HG03060 (cell line): ENCODE measurements at regions not wholly inside any gene's neighbourhood (a gene's known extent, or its start where the extent isn't known, plus 50 kb on each side); places are given as distances from the start of the nearest gene placed in this dataset.

Experiments
- ATAC-seq: cut with Tn5 transposase; IDR thresholded peaks from one replicate; pipeline ENCODE4 v1.9.1; 2021; ENCODE audit warnings: low read depth, moderate number of reproducible peaks; ENCODE audit not compliant: unreplicated experiment

- no peak for ATAC-seq
Observed at GRCh38 chr16:48907906-48908634, 298.1 kb upstream of the N4BP1 start.

GRCh38 chr16:48905632-48906505, 295.9 kb upstream of the N4BP1 start:
- no peak for ATAC-seq

GRCh38 chr16:48904333-48904732, 294.4 kb upstream of the N4BP1 start:
- ATAC-seq = no peak

- no peak for ATAC-seq
Observed at GRCh38 chr16:48903039-48903438, 293.1 kb upstream of the N4BP1 start.

GRCh38 chr16:48901712-48902374, 291.9 kb upstream of the N4BP1 start:
- no peak for ATAC-seq

- no peak for ATAC-seq
Observed at GRCh38 chr16:48899500-48899899, 289.5 kb upstream of the N4BP1 start.

GRCh38 chr16:48897698-48898205, 287.8 kb upstream of the N4BP1 start:
- no peak for ATAC-seq

GRCh38 chr16:48895142-48895541, 285.2 kb upstream of the N4BP1 start:
- ATAC-seq = no peak

- no peak for ATAC-seq
Observed at GRCh38 chr16:48892893-48893292, 282.9 kb upstream of the N4BP1 start.

GRCh38 chr16:48887646-48888210, 277.7 kb upstream of the N4BP1 start:
- ATAC-seq = no peak

GRCh38 chr16:48885471-48885870, 275.5 kb upstream of the N4BP1 start:
- no peak for ATAC-seq

GRCh38 chr16:48881272-48881671, 271.3 kb upstream of the N4BP1 start:
- no peak for ATAC-seq

- ATAC-seq = no peak
Observed at GRCh38 chr16:48879223-48880122, 269.5 kb upstream of the N4BP1 start.

GRCh38 chr16:48877946-48878345, 268.0 kb upstream of the N4BP1 start:
- no peak for ATAC-seq

GRCh38 chr16:48870141-48870540, 260.2 kb upstream of the N4BP1 start:
- ATAC-seq = no peak

GRCh38 chr16:48865520-48865919, 255.5 kb upstream of the N4BP1 start:
- ATAC-seq = no peak

GRCh38 chr16:48864055-48864454, 254.1 kb upstream of the N4BP1 start:
- ATAC-seq = no peak

- no peak for ATAC-seq
Observed at GRCh38 chr16:48862087-48862532, 252.1 kb upstream of the N4BP1 start.

- ATAC-seq = no peak
Observed at GRCh38 chr16:48860341-48860740, 250.4 kb upstream of the N4BP1 start.

GRCh38 chr16:48852951-48853350, 243.0 kb upstream of the N4BP1 start:
- ATAC-seq = no peak
